ENCODE measurements at regions not wholly inside any gene's neighbourhood (a gene's known extent, or its start where the extent isn't known, plus 50 kb on each side); places are given as distances from the start of the nearest gene placed in this dataset.

DNA sequence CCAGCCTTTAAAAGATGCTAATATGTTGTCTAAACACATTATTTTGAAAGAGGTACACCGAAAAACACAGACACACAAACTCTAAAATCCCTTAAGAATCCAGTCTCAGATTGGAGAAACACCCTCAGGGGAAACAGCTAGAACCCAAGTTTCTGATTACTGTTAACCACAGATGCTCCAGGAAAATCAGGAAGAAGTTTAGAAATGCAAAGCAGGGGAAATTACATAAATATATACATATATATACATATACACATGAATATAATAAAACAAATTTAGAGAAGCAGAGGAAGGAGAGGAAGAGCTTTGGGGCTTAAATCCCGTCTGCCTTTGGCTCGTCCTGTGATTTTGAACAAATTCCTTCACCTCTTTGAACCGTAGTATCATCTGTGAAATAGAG is 73.2 kb upstream of the KLF4 start:
- Histone ChIP-seq H3K36me3 (ENCODE audit: control insufficient read depth in 4 of 4, insufficient read depth in 3 of 4, low read depth in 1 of 4, low read length in 3 of 4) (no peaks in the 10 kb centered on the region), H3K4me3 (ENCODE audit: low read depth in 1 of 3, low read length in 3 of 3) (no peak overlapping the region), H3K4me1 (ENCODE audit: control insufficient read depth in 4 of 4, insufficient read depth in 4 of 4, low read length in 3 of 4) (no peaks in the 10 kb centered on the region), H3K9me3 (ENCODE audit: control insufficient read depth in 4 of 4, low read length in 3 of 4) (no peaks in the 10 kb centered on the region), H3K9ac (ENCODE audit: low read depth in 1 of 2, low read length in 2 of 2) (no peak overlapping the region), H3K27me3 (ENCODE audit: control insufficient read depth in 4 of 4, insufficient read depth in 4 of 4, low read length in 3 of 4) (no peaks in the 10 kb centered on the region), H3K27ac (ENCODE audit: low read depth in 1 of 2, low read length in 2 of 2) (no peak overlapping the region)
- no peak for DNase-seq (ENCODE audit: low spot score)
- WGBS, result 85% methylated on average over 4 of the region's 4 CpGs
- TF ChIP-seq TAF1 (conservative IDR thresholded peaks at IDR 0.05), result no peak
- no peak for TF ChIP-seq HNF4G (IDR thresholded peaks at IDR 0.05)
- no peak for TF ChIP-seq FOXA1 (IDR thresholded peaks at IDR 0.05)
- TF ChIP-seq GABPA (IDR thresholded peaks at IDR 0.05 in 1 of 2, conservative IDR thresholded peaks at IDR 0.05 in 1 of 2), result no peak
- no peak for TF ChIP-seq SP1 (IDR thresholded peaks at IDR 0.05)
- TF ChIP-seq, protein P1, sequence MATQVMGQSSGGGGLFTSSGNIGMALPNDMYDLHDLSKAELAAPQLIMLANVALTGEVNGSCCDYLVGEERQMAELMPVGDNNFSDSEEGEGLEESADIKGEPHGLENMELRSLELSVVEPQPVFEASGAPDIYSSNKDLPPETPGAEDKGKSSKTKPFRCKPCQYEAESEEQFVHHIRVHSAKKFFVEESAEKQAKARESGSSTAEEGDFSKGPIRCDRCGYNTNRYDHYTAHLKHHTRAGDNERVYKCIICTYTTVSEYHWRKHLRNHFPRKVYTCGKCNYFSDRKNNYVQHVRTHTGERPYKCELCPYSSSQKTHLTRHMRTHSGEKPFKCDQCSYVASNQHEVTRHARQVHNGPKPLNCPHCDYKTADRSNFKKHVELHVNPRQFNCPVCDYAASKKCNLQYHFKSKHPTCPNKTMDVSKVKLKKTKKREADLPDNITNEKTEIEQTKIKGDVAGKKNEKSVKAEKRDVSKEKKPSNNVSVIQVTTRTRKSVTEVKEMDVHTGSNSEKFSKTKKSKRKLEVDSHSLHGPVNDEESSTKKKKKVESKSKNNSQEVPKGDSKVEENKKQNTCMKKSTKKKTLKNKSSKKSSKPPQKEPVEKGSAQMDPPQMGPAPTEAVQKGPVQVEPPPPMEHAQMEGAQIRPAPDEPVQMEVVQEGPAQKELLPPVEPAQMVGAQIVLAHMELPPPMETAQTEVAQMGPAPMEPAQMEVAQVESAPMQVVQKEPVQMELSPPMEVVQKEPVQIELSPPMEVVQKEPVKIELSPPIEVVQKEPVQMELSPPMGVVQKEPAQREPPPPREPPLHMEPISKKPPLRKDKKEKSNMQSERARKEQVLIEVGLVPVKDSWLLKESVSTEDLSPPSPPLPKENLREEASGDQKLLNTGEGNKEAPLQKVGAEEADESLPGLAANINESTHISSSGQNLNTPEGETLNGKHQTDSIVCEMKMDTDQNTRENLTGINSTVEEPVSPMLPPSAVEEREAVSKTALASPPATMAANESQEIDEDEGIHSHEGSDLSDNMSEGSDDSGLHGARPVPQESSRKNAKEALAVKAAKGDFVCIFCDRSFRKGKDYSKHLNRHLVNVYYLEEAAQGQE (IDR thresholded peaks at IDR 0.05), result no peak
- TF ChIP-seq RXRA (IDR thresholded peaks at IDR 0.05), result no peak
- TF ChIP-seq HNF4A (conservative IDR thresholded peaks at IDR 0.05), result no peak
- TF ChIP-seq NR2F2 (IDR thresholded peaks at IDR 0.05), result no peak
- TF ChIP-seq, protein P2, sequence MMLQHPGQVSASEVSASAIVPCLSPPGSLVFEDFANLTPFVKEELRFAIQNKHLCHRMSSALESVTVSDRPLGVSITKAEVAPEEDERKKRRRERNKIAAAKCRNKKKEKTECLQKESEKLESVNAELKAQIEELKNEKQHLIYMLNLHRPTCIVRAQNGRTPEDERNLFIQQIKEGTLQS (IDR thresholded peaks at IDR 0.05), result no peak
- TF ChIP-seq, protein P3, sequence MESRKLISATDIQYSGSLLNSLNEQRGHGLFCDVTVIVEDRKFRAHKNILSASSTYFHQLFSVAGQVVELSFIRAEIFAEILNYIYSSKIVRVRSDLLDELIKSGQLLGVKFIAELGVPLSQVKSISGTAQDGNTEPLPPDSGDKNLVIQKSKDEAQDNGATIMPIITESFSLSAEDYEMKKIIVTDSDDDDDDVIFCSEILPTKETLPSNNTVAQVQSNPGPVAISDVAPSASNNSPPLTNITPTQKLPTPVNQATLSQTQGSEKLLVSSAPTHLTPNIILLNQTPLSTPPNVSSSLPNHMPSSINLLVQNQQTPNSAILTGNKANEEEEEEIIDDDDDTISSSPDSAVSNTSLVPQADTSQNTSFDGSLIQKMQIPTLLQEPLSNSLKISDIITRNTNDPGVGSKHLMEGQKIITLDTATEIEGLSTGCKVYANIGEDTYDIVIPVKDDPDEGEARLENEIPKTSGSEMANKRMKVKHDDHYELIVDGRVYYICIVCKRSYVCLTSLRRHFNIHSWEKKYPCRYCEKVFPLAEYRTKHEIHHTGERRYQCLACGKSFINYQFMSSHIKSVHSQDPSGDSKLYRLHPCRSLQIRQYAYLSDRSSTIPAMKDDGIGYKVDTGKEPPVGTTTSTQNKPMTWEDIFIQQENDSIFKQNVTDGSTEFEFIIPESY (IDR thresholded peaks at IDR 0.05), result no peak
- no peak for TF ChIP-seq RAD21 (IDR thresholded peaks at IDR 0.05)
- TF ChIP-seq, protein P4, sequence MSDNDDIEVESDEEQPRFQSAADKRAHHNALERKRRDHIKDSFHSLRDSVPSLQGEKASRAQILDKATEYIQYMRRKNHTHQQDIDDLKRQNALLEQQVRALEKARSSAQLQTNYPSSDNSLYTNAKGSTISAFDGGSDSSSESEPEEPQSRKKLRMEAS (IDR thresholded peaks at IDR 0.05), result no peak
- TF ChIP-seq FOXA2 (IDR thresholded peaks at IDR 0.05), result no peak
- TF ChIP-seq, protein P5, sequence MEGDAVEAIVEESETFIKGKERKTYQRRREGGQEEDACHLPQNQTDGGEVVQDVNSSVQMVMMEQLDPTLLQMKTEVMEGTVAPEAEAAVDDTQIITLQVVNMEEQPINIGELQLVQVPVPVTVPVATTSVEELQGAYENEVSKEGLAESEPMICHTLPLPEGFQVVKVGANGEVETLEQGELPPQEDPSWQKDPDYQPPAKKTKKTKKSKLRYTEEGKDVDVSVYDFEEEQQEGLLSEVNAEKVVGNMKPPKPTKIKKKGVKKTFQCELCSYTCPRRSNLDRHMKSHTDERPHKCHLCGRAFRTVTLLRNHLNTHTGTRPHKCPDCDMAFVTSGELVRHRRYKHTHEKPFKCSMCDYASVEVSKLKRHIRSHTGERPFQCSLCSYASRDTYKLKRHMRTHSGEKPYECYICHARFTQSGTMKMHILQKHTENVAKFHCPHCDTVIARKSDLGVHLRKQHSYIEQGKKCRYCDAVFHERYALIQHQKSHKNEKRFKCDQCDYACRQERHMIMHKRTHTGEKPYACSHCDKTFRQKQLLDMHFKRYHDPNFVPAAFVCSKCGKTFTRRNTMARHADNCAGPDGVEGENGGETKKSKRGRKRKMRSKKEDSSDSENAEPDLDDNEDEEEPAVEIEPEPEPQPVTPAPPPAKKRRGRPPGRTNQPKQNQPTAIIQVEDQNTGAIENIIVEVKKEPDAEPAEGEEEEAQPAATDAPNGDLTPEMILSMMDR (IDR thresholded peaks at IDR 0.05; ENCODE audit: low read depth, low read length, missing input control), result no peak
- no peak for TF ChIP-seq YY1 (IDR thresholded peaks at IDR 0.05)
- no peak for TF ChIP-seq EGR1 (IDR thresholded peaks at IDR 0.05; ENCODE audit: low read depth in 2 of 2)
- no peak for TF ChIP-seq JUND (IDR thresholded peaks at IDR 0.05)
